ENCODE measurements at regions not wholly inside any gene's neighbourhood (a gene's known extent, or its start where the extent isn't known, plus 50 kb on each side); places are given as distances from the start of the nearest gene placed in this dataset.
"Not testable (repeated sequence)": the region's sequence is repeated elsewhere in the genome, so short reads cannot be mapped to it uniquely, and the experiment has no call there.

DNA sequence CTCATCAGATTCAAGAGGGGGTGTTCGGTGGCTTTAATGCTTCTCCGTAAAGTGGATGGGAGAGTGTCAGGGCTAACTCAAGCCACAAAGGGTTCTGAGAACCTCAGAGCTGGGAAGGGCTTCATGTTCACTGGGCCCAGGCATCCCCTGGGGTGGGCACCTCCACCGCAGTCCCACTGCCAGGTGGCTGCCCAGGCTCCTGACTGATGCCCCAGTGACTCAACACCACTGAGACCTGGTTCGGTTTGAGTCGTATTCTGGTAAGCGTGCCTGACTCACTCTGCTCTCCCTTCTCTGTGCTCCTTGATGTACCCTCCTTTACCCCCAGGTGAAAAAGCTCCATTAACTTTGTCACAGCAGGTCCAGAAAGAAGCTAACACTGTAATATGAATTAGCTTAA lies 304.6 kb downstream of the RPLP1 start:
- DNase-seq (ENCODE audit: low read depth in 2 of 2, low spot score in 1 of 2) = peak in 1 of 2 donors; percentile 57

DNA sequence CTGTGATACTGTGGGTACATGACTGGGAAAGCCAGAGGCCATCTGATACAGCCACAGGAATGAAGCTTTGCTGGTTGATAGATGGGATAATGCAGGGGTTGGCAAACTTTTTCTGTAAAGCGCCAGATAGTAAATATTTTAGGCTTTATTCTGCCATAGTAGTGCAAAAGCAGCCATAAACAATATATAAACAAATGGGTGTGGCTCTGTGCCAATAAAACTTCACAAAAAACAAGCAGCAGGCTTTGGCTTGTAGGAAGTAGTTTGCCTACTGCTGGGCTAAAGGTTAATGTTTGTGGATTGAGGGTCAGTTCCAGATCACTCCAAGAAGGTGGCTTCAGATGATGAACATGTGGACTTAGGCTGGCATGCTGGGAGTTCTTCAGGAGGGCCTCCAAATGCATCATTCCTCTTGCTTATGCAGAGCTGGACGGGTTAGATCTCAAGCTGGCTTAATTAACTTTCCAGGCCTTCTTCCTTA lies 305.7 kb downstream of the RPLP1 start:
- no peak for DNase-seq (ENCODE audit: low read depth in 2 of 2, low spot score in 1 of 2)

DNA sequence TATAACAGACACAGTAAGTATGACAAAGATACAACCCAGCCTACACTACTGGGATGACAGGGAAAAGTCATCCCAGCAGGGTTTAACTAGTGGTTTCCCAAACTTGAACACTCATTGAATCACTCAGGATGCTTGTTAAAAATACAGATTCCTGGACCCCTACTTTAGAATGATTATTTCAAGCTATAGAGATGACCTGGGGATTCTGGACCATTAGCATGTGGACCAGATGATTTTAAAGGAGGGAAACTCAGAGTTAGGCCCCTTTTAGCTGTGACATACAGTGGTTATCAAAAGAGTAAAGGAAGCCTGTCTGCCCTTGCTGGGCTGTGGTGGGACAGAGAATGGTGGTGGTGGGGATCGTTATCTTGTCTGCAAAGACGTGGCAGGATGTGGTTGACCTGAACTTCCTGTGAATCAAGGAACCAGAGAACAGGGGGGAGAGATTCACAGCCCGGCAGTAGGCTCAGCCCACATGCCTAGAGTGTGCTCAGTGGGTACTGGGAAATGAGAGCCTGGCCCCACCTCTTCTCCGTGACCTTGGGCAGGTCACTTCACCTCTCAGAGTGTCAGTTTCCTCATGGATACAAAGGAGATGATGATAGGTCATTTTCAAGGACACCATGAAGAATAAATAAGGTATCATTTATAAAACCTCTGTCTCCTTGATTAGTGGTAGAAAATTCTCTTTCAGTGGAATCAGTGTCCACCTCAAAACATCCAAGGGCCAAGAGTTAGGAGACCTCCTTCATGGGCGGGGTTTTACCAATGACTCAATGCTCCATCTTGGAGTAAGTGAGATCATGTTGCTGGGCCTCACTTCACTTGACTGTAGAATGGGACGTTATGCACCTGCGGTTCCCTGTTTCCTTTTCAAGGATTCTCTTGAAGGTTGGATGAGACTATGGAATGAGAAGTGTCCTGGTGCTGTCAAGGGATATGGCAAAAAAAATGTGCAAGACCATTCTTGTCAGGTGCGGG lies 306.5 kb downstream of the RPLP1 start:
- peak; percentile 68 to 84 for DNase-seq (ENCODE audit: low read depth in 2 of 2, low spot score in 1 of 2)

DNA sequence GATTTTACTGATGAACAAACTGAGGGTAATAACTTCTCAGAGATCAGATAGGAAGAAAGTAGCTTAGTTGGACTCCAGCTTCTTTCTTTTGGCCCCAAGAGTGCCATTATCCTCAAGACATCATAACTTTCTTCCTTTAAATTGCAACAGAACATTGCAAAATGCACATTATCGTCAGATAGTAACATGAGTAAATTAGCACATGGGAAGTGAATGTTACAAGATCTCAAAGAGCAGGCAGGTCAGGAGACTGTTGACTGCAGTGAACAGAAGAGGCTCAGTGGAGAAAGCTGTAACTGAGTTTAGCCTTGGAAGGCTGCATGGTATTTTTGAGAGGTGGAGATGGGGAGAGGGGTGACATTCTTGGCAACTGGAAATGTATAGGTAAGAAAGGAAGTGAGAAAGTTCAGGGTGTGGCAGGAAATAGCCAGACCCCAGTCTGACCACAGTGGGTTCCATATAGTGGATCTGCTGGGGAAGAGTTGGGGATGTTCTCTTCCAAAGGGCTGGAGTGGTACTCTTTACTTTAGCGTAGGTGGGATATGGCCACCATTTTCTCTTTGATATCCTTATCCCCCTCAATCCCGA lies 307.7 kb downstream of the RPLP1 start:
- DNase-seq (ENCODE audit: low read depth in 2 of 2, low spot score in 1 of 2) = no peak

DNA sequence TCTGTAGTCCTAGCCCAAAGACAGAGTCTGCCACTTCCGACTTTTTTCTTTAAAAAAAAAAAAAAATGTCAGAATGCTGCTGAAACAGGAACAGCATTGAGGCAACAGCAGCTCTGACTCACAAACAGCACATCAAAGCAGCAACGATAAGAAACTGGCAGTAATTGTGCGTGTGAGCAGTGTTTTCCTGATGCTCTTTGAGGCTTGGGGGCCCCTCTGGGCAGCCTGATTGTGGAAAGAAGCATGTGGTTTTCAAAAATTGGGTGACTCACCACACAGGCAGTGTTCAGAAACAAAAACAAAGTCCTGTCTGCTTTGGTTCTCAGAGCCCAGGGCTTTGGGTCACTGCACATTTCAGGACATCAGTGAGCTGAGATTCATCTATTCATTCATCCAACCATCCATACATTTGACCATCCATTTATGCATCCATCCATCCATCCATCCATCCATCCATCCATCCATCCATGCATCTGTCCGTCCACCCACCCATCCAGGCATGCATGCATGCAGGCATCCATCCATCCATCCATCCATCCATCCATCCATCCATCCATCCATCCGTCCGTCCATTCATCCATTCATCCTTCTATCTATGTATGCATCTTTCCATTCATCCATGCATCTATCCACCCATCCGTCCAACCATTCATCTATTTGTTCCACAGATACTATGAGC lies 308.4 kb downstream of the RPLP1 start:
- peak; percentile 55 to 70 for DNase-seq (ENCODE audit: low read depth in 2 of 2, low spot score in 1 of 2)

DNA sequence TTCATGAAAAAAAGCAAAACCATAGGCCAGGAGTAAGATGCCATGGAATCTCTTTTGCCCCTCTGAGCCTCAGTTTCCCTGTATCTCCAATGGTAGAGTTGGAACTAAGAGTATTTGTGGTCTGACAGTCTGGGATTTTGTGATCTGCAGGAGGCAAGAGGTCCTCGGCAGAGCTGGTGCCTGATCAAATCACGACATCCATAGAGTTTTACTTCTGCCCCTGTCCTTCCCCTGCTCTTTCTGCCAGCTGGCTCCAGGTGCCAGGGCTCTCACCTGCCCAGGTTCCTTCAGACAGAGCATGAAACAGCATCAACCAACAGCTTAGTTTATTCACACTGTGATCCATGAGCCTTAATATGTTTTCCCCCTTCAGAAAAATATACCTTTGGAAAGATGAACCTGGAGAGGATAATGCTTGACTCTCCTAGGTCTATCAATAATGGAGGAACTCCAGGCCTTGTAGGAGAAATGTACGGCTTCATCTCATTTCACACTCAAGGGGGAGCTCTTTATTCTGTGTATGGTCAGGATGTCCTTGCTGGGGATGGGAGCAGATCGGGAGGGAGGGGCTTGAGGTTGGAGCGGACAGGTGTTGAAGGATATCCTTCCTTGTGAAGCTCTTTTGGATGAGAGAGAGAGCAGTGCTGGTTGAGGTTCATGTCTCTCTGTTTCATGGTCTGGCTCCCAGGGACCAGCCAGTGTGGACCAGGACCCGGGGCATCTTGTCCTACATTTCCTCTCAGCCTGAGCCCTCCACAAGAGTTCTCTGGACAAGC lies 309.9 kb downstream of the RPLP1 start:
- DNase-seq (ENCODE audit: low read depth in 2 of 2, low spot score in 1 of 2) = no peak

DNA sequence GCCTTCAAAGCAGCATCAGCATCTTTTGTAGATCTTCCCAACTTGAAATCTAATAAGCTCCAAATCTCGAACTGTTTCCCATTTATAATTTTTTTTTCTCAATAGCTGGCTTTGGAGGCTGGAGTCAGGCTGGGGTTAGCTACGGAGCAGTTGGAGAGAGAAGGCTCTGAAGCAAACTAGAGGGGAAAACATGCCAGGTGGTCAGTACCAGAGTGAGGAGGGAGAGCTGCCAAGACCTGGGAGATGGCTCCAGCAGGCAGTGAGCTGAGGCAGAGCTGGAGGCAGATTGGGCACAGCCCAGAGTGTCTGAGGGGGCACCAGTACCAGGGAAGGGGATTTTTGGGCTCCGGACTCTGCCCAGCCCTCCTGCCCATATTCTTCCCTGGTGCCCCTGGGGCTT lies 311.2 kb downstream of the RPLP1 start:
- DNase-seq (ENCODE audit: low read depth in 2 of 2, low spot score in 1 of 2) = no peak

DNA sequence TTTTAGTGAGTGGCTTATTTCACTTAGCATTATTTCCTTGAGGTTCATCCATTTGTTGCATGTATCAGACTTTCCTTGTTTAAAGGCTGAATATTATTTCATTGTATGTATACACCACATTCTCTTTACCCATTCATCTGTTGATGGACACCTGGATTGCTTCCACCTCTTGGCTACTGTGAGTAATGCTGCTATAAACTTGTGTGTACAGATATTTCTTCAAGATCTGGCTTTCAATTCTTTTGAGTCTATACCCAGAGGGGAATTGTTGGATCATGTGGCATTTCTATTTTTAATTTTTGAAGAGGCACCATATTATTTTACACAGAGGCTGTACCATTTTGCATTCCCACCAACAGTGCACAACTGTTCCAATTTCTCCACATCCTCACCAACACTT lies 313.5 kb downstream of the RPLP1 start:
- DNase-seq (ENCODE audit: low read depth in 2 of 2, low spot score in 1 of 2) = no peak

DNA sequence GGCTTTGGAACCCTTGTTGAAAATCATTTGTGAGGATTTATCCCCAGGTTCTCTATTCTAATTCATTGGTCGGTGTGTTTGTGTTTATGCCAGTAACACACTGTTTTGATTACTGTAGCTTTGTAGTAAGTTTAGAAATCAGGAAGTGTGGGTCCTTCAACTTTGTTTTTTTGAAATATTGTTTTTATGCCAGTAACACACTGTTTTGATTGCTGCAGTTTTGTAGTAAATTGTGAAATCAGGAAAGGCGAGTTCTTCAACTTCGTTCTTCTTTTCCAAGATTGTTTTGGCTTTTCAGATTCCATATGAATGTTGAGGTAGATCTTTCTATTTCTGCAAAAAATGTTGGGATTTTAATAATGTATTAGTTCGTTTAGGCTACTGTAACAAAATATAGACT lies 314.6 kb downstream of the RPLP1 start:
- DNase-seq (ENCODE audit: low read depth in 2 of 2, low spot score in 1 of 2) = no peak

DNA sequence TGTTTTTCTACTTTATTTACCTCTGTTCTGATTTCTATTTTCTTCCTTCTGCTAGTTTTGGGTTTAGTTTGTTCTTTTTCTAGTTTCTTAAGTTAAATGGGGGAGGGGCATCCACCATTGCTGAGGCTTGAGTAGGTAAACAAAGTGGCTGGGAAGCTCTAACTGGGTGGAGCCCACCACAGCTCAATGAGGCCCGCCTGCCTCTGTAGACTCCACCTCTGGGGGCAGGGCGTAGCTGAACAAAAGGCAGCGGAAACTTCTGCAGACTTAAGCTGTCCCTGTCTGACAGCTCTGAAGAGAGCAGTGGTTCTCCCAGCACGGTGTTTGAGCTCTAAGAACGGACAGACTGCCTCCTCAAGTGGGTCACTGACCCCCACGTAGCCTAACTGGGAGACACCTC lies 316.7 kb downstream of the RPLP1 start:
- DNase-seq (ENCODE audit: low read depth in 2 of 2, low spot score in 1 of 2) = not testable (repeated sequence)

DNA sequence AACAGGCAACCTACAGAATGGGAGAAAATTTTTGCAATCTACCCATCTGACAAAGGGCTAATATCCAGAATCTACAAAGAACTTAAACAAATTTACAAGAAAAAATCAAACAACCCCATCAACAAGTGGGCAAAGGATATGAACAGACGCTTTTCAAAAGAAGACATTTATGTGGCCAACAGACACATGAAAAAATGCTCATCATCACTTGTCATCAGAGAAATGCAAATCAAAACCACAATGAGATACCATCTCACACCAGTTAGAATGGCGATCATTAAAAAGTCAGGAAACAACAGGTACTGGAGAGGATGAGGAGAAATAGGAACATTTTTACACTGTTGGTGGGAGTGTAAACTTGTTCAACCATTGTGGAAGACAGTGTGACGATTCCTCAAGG lies 321.6 kb downstream of the RPLP1 start:
- not testable (repeated sequence) for DNase-seq (ENCODE audit: low read depth in 2 of 2, low spot score in 1 of 2)

DNA sequence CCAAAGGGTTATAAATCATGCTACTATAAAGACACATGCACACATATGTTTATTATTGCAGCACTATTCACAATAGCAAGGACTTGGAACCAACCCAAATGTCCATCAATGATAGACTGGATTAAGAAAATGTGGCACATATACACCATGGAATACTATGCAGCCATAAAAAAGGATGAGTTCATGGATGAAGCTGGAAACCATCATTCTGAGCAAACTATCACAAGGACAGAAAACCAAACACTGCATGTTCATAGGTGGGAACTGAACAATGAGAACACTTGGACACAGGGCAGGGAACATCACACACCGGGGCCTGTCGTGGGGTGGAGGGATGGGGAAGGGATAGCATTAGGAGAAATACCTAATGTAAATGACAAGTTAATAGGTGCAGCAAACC lies 322.1 kb downstream of the RPLP1 start:
- DNase-seq (ENCODE audit: low read depth in 2 of 2, low spot score in 1 of 2) = not testable (repeated sequence)

DNA sequence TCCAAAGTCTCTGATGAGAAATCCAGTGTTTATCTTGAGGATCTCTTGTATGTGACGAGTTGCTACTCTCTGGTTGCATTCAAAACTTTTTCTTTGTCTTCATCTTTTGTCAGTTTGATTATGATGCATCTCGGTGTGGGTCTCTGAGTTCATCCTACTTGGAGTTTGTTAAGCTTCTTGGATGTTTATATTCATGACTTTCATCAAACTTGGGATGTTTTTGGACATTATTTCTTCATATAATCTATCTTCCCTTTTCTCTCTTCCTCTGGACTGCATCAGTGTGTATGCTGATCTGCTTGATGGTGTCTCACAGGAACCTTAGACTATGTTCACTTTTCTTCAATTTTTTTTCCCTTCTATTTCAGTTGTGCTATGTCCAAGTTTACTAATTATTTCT lies 320.4 kb downstream of the TLE3 start:
- no peak for DNase-seq (ENCODE audit: low read depth in 2 of 2, low spot score in 1 of 2)

DNA sequence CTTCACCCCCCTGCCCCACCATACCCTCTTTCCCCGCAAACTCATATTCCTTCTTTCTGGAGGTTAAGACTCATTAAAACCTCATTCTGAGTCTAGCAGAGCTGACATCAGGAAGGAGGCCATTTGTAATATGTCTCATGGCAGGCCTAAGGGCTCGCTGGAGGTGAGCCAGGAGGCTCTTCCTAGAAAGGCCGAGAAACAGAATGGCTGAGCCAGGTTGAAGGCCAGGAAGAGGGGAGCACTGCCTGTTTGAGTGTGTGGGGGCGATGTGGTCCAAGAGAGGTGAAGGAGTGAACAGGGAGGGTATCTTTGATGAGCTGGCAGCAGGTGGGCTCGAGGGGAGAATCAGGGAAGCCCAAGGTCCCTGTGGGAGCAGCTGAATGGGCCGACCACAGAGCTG lies 317.3 kb downstream of the TLE3 start:
- no peak for DNase-seq (ENCODE audit: low read depth in 2 of 2, low spot score in 1 of 2)

DNA sequence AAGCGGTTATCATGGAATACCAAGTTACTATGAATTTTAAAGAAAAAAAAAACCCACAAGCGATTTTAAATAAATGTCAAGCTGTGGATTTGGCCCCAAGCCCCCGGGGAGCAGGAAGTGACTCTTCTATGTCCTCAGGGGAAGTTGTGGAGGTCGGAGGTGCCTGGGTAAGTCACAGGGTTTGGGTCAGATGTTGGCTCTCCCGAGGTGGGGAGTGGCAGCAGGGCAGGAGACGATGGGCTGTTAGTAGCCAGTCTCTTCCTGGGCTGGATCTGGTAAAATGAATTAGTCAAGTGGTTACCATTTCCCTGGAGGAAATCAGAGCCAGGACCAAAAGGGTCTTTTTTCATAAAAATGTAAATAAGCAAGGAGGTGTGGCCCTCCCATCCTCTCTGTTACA lies 316.7 kb downstream of the TLE3 start:
- DNase-seq (ENCODE audit: low read depth in 2 of 2, low spot score in 1 of 2) = no peak

DNA sequence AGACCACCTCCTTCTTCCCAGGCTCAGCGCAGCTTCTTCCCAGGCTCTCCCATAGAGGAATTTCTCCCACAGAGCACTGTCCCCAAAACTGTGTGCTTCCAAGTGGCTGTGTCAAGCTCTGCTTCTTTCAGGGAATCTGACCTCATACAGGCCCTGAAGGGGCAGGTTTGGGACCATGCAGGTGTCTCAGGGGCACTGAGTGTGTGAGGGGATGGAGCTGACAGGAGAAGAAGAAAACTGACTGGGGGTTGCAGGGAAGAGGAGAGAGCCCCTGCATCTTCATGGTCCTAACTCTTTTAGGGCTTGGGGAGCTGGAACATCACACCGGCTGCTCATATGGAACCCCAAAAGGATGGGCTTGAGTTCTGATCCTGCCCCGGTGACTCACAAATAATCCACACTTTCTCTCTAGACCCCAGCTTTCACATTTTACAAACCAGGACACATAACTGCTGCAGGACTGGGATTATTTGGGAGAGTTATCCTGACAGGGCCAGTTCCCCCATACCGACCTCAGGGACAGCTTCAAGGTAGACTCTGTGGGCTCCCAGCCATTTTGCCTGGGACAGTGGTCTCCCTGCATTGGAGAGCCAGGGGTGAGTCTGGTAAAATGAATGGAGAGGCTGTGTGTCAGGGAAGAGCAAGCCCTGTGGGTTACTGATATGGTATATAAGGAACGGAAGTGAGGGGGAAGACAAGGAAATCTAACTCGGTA lies 316.1 kb downstream of the TLE3 start:
- DNase-seq (ENCODE audit: low read depth in 2 of 2, low spot score in 1 of 2) = no peak

DNA sequence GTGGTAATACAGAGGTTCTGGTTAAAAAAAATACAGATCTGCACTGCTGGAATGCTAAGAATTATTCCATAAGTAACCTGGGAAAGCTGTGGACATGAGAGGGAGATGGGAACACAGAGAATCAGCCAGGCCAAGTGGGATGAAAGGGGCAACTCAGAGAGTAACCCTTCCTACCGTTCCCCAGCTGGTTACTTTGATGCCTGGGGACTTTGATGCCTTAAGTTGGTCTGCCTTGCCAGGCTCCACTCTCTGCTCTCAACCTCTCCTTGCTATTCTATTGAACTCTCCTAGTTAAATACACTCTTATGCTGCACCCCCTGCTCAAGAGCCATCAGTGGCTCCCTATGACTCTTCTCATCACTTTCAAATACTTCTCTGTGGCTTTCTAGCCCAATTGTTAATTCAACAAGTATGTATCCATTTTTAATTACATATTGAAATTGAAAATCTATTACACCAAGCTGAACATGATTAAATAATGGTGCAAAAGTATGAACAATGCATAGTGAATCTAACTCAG lies 315.5 kb downstream of the TLE3 start:
- no peak for DNase-seq (ENCODE audit: low read depth in 2 of 2, low spot score in 1 of 2)

DNA sequence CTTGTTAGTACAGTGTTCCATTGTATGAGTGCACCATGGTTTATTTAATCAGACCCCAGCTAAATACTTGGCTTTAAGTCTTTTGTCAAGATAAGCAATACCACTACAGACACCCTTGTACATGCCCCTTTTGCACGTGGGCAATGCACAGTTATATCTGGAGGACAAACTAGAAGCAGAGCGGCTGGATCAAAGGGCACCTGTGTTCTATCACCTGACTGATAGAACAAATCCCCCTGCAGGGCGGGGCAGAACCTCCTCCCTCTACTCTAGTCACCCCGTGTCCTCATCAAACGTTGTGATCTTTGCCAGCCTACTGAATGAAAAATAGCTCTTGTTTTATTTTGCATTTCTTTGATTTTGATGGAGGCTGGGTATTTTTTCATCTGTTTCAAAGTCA lies 314.9 kb downstream of the TLE3 start:
- DNase-seq (ENCODE audit: low read depth in 2 of 2, low spot score in 1 of 2) = no peak

DNA sequence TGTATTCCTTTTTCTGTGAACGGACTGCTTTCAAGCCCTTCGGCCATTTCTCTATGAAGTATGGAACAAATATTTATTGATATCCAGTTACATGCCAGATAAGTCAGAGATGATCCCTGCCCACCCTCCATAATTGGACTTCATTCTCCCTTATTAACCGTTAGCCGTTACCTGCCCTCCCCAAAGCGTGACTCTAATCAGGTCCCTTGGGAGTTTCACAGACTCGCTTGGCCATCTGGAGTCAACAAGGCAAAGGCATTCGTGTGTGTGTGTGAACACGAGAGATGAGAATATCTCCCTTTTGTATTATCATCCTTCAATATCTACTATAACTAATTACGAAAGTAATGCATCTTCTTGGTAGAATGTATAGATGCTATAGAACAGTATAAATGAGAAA lies 314.5 kb downstream of the TLE3 start:
- no peak for DNase-seq (ENCODE audit: low read depth in 2 of 2, low spot score in 1 of 2)

Data from stimulated activated CD8-positive, alpha-beta memory T cell treated with anti-CD3 and anti-CD28 coated beads, Interleukin-4, amount 100 ng/mL, for 4 hours (primary cell).